ENCODE measurements at regions not wholly inside any gene's neighbourhood (a gene's known extent, or its start where the extent isn't known, plus 50 kb on each side); places are given as distances from the start of the nearest gene placed in this dataset.

- TF ChIP-seq CTCF (IDR thresholded peaks at IDR 0.05; ENCODE audit: low read length) (no peak), EZH2 (optimal IDR thresholded peaks at IDR 0.05; ENCODE audit: low read depth, low read length) (no peak), EZH2phosphoT487 (IDR thresholded peaks at IDR 0.05; ENCODE audit: low read length) (no peak)
Measured at GRCh38 chr10:89915021-89915420, 213.6 kb downstream of the KIF20B start.

Data from MM.1S (cell line).